OCI-LY3 (cell line): ENCODE measurements at regions not wholly inside any gene's neighbourhood (a gene's known extent, or its start where the extent isn't known, plus 50 kb on each side); places are given as distances from the start of the nearest gene placed in this dataset.

Experiments
- H2AFZ ChIP-seq: fragments of 200-600, 300-600 bp; shearing (Covaris generic); 2 replicates; pipeline ENCODE4 v1.6.0; 2014; ENCODE audit warnings: antibody characterized with exemption, low read depth, low read length
- H3K27ac ChIP-seq: fragments of 200-600, 300-600 bp; sonication (generic); 2 replicates; pipeline ENCODE4 v1.5.1; 2014; ENCODE audit warnings: mild to moderate bottlenecking, low read length, moderate library complexity, mixed read lengths
- H3K27me3 ChIP-seq: fragments of 200-600, 300-600 bp; sonication (generic); 2 replicates; pipeline ENCODE4 v1.6.1; 2014; ENCODE audit warnings: low read depth, low read length, mixed read lengths
- H3K36me3 ChIP-seq: fragments of 200-600, 300-600 bp; sonication (generic); replicated peaks from 2 replicates; pipeline ENCODE3; 2014; ENCODE audit warnings: low read depth, low read length, mixed read lengths
- H3K4me1 ChIP-seq: fragments of 300-600, 200-600 bp; sonication (generic); 2 replicates; pipeline ENCODE4 v1.6.1; 2014; ENCODE audit warnings: low read length, mixed read lengths
- H3K4me2 ChIP-seq: fragments of 200-600, 300-600 bp; sonication (generic); 2 replicates; pipeline ENCODE4 v1.6.1; 2014; ENCODE audit warnings: low read length, mixed read lengths
- H3K4me3 ChIP-seq: fragments of 300-600, 200-600 bp; sonication (generic); 2 replicates; pipeline ENCODE4 v1.5.1; 2014; ENCODE audit warnings: antibody characterized with exemption, mild to moderate bottlenecking, low read length, moderate library complexity
- H3K79me2 ChIP-seq: fragments of 300-600, 200-600 bp; shearing (Covaris generic); 2 replicates; pipeline ENCODE4 v1.6.1; 2014; ENCODE audit warnings: mild to moderate bottlenecking, low read length, mixed read lengths
- H3K9ac ChIP-seq: fragments of 300-600, 200-600 bp; shearing (Covaris generic); 2 replicates; pipeline ENCODE4 v1.6.0; 2014; ENCODE audit warnings: mild to moderate bottlenecking, low read length, moderate library complexity
- H3K9me3 ChIP-seq: fragments of 200-600, 300-600 bp; shearing (Covaris generic); 2 replicates; pipeline ENCODE4 v1.6.1; 2014; ENCODE audit warnings: low read length, mixed read lengths; ENCODE audit not compliant: insufficient read depth
- H4K20me1 ChIP-seq: fragments of 200-600, 300-600 bp; sonication (generic); 2 replicates; pipeline ENCODE4 v1.6.1; 2016; ENCODE audit warnings: low read length, mixed read lengths; ENCODE audit not compliant: insufficient read depth
- CTCF ChIP-seq: fragments of 200-600, 300-600 bp; sonication (generic); IDR thresholded peaks from 2 replicates; pipeline ENCODE4 v1.5.1; 2014; ENCODE audit warnings: antibody characterized with exemption, low read length, low read depth
- EZH2phosphoT487 ChIP-seq: fragments of 200-600 bp; shearing (Covaris generic); IDR thresholded peaks from 2 replicates; pipeline ENCODE4 v1.6.1; 2018; ENCODE audit warnings: antibody characterized with exemption, mixed run types, low read depth

- Histone ChIP-seq H3K27ac (no peak overlapping the region), H3K4me3 (no peak overlapping the region), H4K20me1 (no peaks in the 10 kb centered on the region), H3K9ac (no peak overlapping the region), H3K9me3 (no peaks in the 10 kb centered on the region), H3K4me2 (no peak overlapping the region), H3K27me3 (no peaks in the 10 kb centered on the region), H2AFZ (no peak overlapping the region), H3K4me1 (no peaks in the 10 kb centered on the region), H3K79me2 (no peaks in the 10 kb centered on the region), H3K36me3 (no peaks in the 10 kb centered on the region)
- TF ChIP-seq CTCF (no peak), EZH2phosphoT487 (no peak)
Observed at GRCh38 chr6:113526995-113527394, 330.1 kb upstream of the MARCKS start.

- Histone ChIP-seq H3K27ac (no peak overlapping the region), H3K9me3 (no peaks in the 10 kb centered on the region), H3K27me3 (no peaks in the 10 kb centered on the region), H3K9ac (no peak overlapping the region), H3K4me3 (no peak overlapping the region), H3K36me3 (no peaks in the 10 kb centered on the region), H3K4me1 (no peaks in the 10 kb centered on the region), H3K4me2 (no peak overlapping the region), H4K20me1 (no peaks in the 10 kb centered on the region), H2AFZ (no peak overlapping the region), H3K79me2 (no peaks in the 10 kb centered on the region)
- no peak for TF ChIP-seq EZH2phosphoT487
- no peak for TF ChIP-seq CTCF
Observed at GRCh38 chr6:113528111-113528510, 329.0 kb upstream of the MARCKS start.

- H3K27me3 ChIP-seq, result no peaks in the 10 kb centered on the region
- H3K4me3 ChIP-seq, result no peak overlapping the region
- no peaks in the 10 kb centered on the region for H3K36me3 ChIP-seq
- H3K9ac ChIP-seq, result no peak overlapping the region
- TF ChIP-seq CTCF (no peak), EZH2phosphoT487 (no peak)
- H3K4me2 ChIP-seq, result no peak overlapping the region
- H3K4me1 ChIP-seq, result no peaks in the 10 kb centered on the region
- no peak overlapping the region for H2AFZ ChIP-seq
- H3K27ac ChIP-seq, result no peak overlapping the region
- no peaks in the 10 kb centered on the region for H3K9me3 ChIP-seq
- no peaks in the 10 kb centered on the region for H3K79me2 ChIP-seq
- no peaks in the 10 kb centered on the region for H4K20me1 ChIP-seq
Observed at GRCh38 chr6:113529196-113529595, 327.9 kb upstream of the MARCKS start.

- Histone ChIP-seq H3K4me3 (no peak overlapping the region), H3K4me1 (no peaks in the 10 kb centered on the region), H3K36me3 (no peaks in the 10 kb centered on the region)
Observed at GRCh38 chr6:113529879-113530278, 327.3 kb upstream of the MARCKS start.

More at GRCh38 chr6:113529879-113530278, 327.3 kb upstream of the MARCKS start:
- Histone ChIP-seq H3K9ac (no peak overlapping the region), H3K27me3 (no peaks in the 10 kb centered on the region), H4K20me1 (no peaks in the 10 kb centered on the region), H3K79me2 (no peaks in the 10 kb centered on the region), H3K9me3 (no peaks in the 10 kb centered on the region), H3K4me2 (no peak overlapping the region), H2AFZ (no peak overlapping the region), H3K27ac (no peak overlapping the region)
- TF ChIP-seq CTCF (no peak), EZH2phosphoT487 (no peak)
